ENCODE measurements at regions not wholly inside any gene's neighbourhood (a gene's known extent, or its start where the extent isn't known, plus 50 kb on each side); places are given as distances from the start of the nearest gene placed in this dataset.

- Mint-ChIP-seq H3K27me3 (no peaks in the 10 kb centered on the region), H3K9me3 (peaks cover 0 to 1% (median 0%) of the 10 kb centered on the region in 3 donors), H3K27ac (no peak overlapping the region), H3K36me3 (no peaks in the 10 kb centered on the region), H3K4me3 (no peak overlapping the region), H3K4me1 (no peaks in the 10 kb centered on the region)
Measured at GRCh38 chr17:13273806-13274205, 256.0 kb upstream of the ELAC2 start.

GRCh38 chr17:13272296-13272695 lies 254.5 kb upstream of the ELAC2 start:
- no peak overlapping the region for H3K4me3 Mint-ChIP-seq
- no peak overlapping the region for H3K27ac Mint-ChIP-seq
- no peaks in the 10 kb centered on the region for H3K4me1 Mint-ChIP-seq
- H3K9me3 Mint-ChIP-seq: no peaks in the 10 kb centered on the region
- H3K36me3 Mint-ChIP-seq: no peaks in the 10 kb centered on the region
- H3K27me3 Mint-ChIP-seq: no peaks in the 10 kb centered on the region

- no peak overlapping the region for H3K27ac Mint-ChIP-seq
- no peaks in the 10 kb centered on the region for H3K27me3 Mint-ChIP-seq
- H3K36me3 Mint-ChIP-seq: no peaks in the 10 kb centered on the region
- no peak overlapping the region for H3K4me3 Mint-ChIP-seq
- no peaks in the 10 kb centered on the region for H3K9me3 Mint-ChIP-seq
- no peaks in the 10 kb centered on the region for H3K4me1 Mint-ChIP-seq
Measured at GRCh38 chr17:13268791-13269595, 251.2 kb upstream of the ELAC2 start.

- H3K4me1 Mint-ChIP-seq: no peaks in the 10 kb centered on the region
- H3K4me3 Mint-ChIP-seq: no peak overlapping the region
- no peaks in the 10 kb centered on the region for H3K9me3 Mint-ChIP-seq
- H3K27ac Mint-ChIP-seq: no peak overlapping the region
- no peaks in the 10 kb centered on the region for H3K27me3 Mint-ChIP-seq
- no peaks in the 10 kb centered on the region for H3K36me3 Mint-ChIP-seq
Measured at GRCh38 chr17:13266606-13267005, 248.8 kb upstream of the ELAC2 start.

GRCh38 chr17:13265311-13265710 lies 247.5 kb upstream of the ELAC2 start:
- Mint-ChIP-seq H3K4me3 (no peak overlapping the region), H3K36me3 (no peaks in the 10 kb centered on the region)

GRCh38 chr17:13263746-13264145 lies 245.9 kb upstream of the ELAC2 start:
- H3K27me3 Mint-ChIP-seq: no peaks in the 10 kb centered on the region
- H3K36me3 Mint-ChIP-seq: no peaks in the 10 kb centered on the region
- no peaks in the 10 kb centered on the region for H3K4me1 Mint-ChIP-seq
- no peak overlapping the region for H3K27ac Mint-ChIP-seq
- no peak overlapping the region for H3K4me3 Mint-ChIP-seq
- peaks cover 0 to 3% (median 2%) of the 10 kb centered on the region in 3 donors for H3K9me3 Mint-ChIP-seq

More at GRCh38 chr17:13265311-13265710, 247.5 kb upstream of the ELAC2 start:
- Mint-ChIP-seq H3K27me3 (no peaks in the 10 kb centered on the region), H3K27ac (no peak overlapping the region), H3K9me3 (peaks cover 0 to 3% (median 2%) of the 10 kb centered on the region in 3 donors), H3K4me1 (no peaks in the 10 kb centered on the region)

- Mint-ChIP-seq H3K27ac (no peak overlapping the region), H3K36me3 (peaks cover 2% of the 10 kb centered on the region)
Measured at GRCh38 chr17:13256545-13256944, 238.7 kb upstream of the ELAC2 start.

GRCh38 chr17:13253733-13254410 lies 236.0 kb upstream of the ELAC2 start:
- Mint-ChIP-seq H3K27me3 (no peaks in the 10 kb centered on the region), H3K4me3 (no peak overlapping the region), H3K27ac (no peak overlapping the region)

More at GRCh38 chr17:13256545-13256944, 238.7 kb upstream of the ELAC2 start:
- Mint-ChIP-seq H3K4me1 (peaks cover 0 to 2% (median 0%) of the 10 kb centered on the region in 3 donors), H3K9me3 (peaks cover 3 to 6% (median 3%) of the 10 kb centered on the region in 3 donors), H3K27me3 (no peaks in the 10 kb centered on the region), H3K4me3 (no peak overlapping the region)

GRCh38 chr17:13244513-13244912 lies 226.7 kb upstream of the ELAC2 start:
- peaks cover 7% of the 10 kb centered on the region for H3K27me3 Mint-ChIP-seq
- no peaks in the 10 kb centered on the region for H3K36me3 Mint-ChIP-seq
- no peak overlapping the region for H3K4me3 Mint-ChIP-seq
- H3K4me1 Mint-ChIP-seq: no peaks in the 10 kb centered on the region
- H3K27ac Mint-ChIP-seq: no peak overlapping the region
- H3K9me3 Mint-ChIP-seq: peaks cover 0 to 4% (median 1%) of the 10 kb centered on the region in 3 donors

More at GRCh38 chr17:13253733-13254410, 236.0 kb upstream of the ELAC2 start:
- H3K36me3 Mint-ChIP-seq: peaks cover 2% of the 10 kb centered on the region
- H3K9me3 Mint-ChIP-seq: peaks cover 1 to 6% (median 5%) of the 10 kb centered on the region in 3 donors
- H3K4me1 Mint-ChIP-seq: peaks cover 0 to 2% (median 0%) of the 10 kb centered on the region in 3 donors

- no peak overlapping the region for H3K4me3 Mint-ChIP-seq
Measured at GRCh38 chr17:13243585-13243984, 225.8 kb upstream of the ELAC2 start.

GRCh38 chr17:13240851-13241250 lies 223.0 kb upstream of the ELAC2 start:
- H3K9me3 Mint-ChIP-seq: peaks cover 0 to 1% (median 0%) of the 10 kb centered on the region in 3 donors

More at GRCh38 chr17:13243585-13243984, 225.8 kb upstream of the ELAC2 start:
- no peaks in the 10 kb centered on the region for H3K4me1 Mint-ChIP-seq
- peaks cover 0 to 1% (median 0%) of the 10 kb centered on the region in 3 donors for H3K9me3 Mint-ChIP-seq
- H3K27me3 Mint-ChIP-seq: peaks cover 7% of the 10 kb centered on the region
- no peaks in the 10 kb centered on the region for H3K36me3 Mint-ChIP-seq
- no peak overlapping the region for H3K27ac Mint-ChIP-seq

GRCh38 chr17:13230350-13231264 lies 212.8 kb upstream of the ELAC2 start:
- H3K27me3 Mint-ChIP-seq: no peaks in the 10 kb centered on the region
- H3K27ac Mint-ChIP-seq: no peak overlapping the region
- no peaks in the 10 kb centered on the region for H3K36me3 Mint-ChIP-seq

More at GRCh38 chr17:13240851-13241250, 223.0 kb upstream of the ELAC2 start:
- Mint-ChIP-seq H3K27ac (no peak overlapping the region), H3K36me3 (no peaks in the 10 kb centered on the region), H3K4me1 (no peaks in the 10 kb centered on the region), H3K4me3 (no peak overlapping the region), H3K27me3 (peaks cover 7% of the 10 kb centered on the region)

GRCh38 chr17:13228225-13228624 lies 210.4 kb upstream of the ELAC2 start:
- no peak overlapping the region for H3K27ac Mint-ChIP-seq
- no peaks in the 10 kb centered on the region for H3K36me3 Mint-ChIP-seq
- no peaks in the 10 kb centered on the region for H3K4me1 Mint-ChIP-seq
- H3K9me3 Mint-ChIP-seq: no peaks in the 10 kb centered on the region
- H3K27me3 Mint-ChIP-seq: no peaks in the 10 kb centered on the region
- H3K4me3 Mint-ChIP-seq: no peak overlapping the region

More at GRCh38 chr17:13230350-13231264, 212.8 kb upstream of the ELAC2 start:
- Mint-ChIP-seq H3K4me1 (no peaks in the 10 kb centered on the region), H3K4me3 (no peak overlapping the region), H3K9me3 (no peaks in the 10 kb centered on the region)

GRCh38 chr17:13222975-13223374 lies 205.1 kb upstream of the ELAC2 start:
- Mint-ChIP-seq H3K27me3 (no peaks in the 10 kb centered on the region), H3K36me3 (no peaks in the 10 kb centered on the region), H3K4me1 (no peaks in the 10 kb centered on the region), H3K27ac (no peak overlapping the region), H3K9me3 (peaks cover 0 to 3% (median 0%) of the 10 kb centered on the region in 3 donors), H3K4me3 (no peak overlapping the region)
